ENCODE measurements at regions not wholly inside any gene's neighbourhood (a gene's known extent, or its start where the extent isn't known, plus 50 kb on each side); places are given as distances from the start of the nearest gene placed in this dataset.
"Not testable (repeated sequence)": the region's sequence is repeated elsewhere in the genome, so short reads cannot be mapped to it uniquely, and the experiment has no call there.

GRCh38 chr5:116773926-116774325 is 199.3 kb upstream of the SEMA6A start:
- no peak for DNase-seq (ENCODE audit: low spot score)

DNA sequence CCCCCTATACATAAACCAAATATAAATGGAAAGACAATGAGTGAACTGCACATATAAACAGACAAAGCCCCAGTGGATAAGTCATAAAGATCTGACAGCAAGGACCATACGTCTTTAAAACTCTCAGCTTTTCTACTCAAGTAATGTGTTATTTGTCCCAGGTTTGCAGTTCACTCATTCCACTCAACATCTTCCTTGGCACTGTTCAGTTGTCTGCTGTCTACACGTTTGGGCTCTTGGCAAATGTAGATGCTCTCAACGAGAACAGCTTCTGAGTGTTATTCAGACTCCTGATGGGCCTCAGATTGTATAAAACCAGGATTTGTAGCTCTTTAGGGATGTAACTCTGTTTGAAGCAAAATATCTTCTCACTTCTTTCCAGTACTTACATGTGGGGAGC is 198.2 kb upstream of the SEMA6A start:
- DNase-seq (ENCODE audit: low spot score): no peak

DNA sequence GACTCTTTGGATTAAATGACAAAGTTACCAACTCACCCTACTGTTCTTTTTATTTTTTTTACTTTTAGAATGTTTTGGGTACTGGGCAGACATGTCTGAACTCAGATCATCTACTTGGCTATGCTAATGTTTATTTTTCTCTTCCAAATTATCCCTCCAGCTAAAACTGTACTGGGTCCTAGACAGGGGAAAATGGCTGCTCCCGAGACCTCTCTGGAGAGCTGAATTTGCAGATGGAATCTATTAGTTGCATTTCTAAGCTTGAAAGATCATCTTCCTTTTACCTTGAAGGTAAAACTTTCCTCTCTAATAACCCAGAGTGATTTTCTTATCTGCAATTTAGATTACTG is 197.5 kb upstream of the SEMA6A start:
- no peak for DNase-seq (ENCODE audit: low spot score)

DNA sequence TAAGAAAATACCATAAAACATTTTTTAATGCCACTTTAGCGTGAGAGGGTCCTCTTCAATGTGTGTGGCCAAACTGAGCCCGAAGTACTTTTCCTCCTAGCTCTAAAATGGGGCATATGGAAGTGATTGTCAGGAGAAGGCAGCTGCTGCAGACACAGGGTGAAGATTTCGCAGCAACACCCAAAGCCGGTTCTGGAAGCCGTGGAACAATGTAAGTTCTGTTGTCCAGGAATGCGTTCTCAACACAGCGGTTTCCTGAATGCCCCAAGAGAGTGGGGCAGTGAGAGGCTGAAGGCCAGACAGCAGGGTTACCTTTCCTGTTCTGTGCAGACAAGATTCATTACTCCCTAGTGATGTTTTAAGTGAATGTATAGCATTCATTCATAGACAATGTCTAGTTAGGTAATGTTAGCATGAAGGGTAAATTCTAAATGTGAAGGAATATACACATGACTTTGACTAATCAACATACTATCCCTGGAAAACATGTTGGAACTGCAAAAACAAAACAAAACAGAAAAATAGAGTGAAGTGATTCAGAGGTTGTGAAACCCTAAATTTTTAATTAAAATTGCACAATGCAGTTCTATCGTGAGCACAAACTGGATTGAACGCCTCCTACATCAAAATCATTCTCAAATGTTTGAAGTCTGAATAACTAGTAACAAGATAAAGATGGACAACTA is 197.0 kb upstream of the SEMA6A start:
- DNase-seq (ENCODE audit: low spot score): no peak

DNA sequence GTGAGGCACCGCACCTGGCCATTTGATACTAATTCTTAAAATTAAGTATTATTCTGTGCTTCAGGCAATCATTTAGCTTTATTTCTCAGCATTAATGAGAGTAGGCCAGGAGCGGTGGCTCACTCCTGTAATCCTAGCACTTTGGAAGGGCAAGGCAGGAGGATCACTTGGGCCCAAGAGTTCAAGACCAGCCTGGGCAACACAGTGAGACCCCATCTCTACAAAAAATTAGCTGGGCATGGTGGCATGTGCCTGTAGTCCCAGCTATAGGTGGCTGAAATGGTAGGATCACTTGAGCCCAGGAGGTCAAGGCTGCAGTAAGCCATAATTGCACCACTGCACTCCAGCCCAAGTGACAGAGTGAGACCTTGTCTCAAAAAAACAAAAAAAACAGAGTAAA is 195.3 kb upstream of the SEMA6A start:
- not testable (repeated sequence) for DNase-seq (ENCODE audit: low spot score)

DNA sequence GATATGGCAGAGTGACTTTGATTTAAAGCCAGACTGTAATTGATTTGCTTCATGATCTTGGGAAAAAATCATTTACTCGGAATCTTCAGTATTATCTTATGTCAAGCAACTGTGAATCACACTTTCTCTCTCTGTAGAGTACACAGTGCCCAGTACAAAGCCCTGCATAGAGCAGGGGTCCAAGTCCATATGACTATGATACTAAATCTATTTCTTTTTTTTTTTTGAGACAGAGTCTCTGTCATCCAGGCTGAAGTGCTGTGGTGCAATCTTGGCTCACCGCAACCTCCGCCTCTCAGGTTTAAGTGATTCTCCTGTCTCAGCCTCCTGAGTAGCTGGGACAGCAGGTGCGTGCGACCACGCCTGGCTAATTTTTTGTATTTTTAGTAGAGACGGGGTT is 194.8 kb upstream of the SEMA6A start:
- no peak for DNase-seq (ENCODE audit: low spot score)

DNA sequence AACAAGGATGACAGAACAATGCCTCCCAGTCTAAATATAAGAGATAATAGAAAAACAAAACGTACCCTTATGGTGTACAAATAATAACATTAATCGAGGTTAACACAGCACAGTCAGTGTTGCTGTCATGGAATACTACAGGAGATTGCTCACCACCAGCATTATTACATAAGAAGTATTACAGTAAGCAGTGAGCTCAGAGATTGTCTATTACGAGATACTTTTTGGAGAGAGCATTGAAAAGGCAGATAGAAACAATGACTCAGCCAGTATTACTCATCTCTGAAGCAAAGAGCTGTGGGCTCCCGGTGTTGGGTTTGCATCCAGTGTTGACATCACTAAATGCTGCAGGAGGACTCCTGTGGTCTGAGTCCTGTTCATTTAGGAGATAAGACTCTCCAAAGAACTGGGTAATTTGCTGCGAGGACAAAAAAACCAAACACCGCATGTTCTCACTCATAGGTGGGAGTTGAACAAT is 191.9 kb upstream of the SEMA6A start:
- no peak for DNase-seq (ENCODE audit: low spot score)

DNA sequence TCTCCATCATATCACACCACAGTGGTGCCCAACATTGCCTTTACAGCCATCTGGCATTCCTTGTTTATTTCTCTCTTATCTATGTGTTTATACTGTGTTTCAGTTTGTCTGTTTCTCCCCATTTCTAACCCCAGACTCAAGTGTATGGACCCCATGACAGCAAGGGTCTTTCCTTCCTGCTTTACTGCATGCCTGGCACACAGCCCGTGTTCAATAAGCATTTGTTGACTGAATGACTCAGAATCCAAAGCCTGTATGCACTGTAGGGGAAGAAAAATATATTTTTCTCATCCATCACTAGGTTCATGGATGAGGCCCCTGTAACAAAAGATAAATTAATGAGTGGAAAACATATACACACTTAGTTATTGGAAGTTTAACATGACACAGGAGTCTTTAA is 190.8 kb upstream of the SEMA6A start:
- DNase-seq (ENCODE audit: low spot score): no peak

GRCh38 chr5:116764941-116765340 is 190.3 kb upstream of the SEMA6A start:
- DNase-seq (ENCODE audit: low spot score): no peak

- DNase-seq (ENCODE audit: low spot score): no peak
Measured at GRCh38 chr5:116763987-116764866, 189.6 kb upstream of the SEMA6A start.

DNA sequence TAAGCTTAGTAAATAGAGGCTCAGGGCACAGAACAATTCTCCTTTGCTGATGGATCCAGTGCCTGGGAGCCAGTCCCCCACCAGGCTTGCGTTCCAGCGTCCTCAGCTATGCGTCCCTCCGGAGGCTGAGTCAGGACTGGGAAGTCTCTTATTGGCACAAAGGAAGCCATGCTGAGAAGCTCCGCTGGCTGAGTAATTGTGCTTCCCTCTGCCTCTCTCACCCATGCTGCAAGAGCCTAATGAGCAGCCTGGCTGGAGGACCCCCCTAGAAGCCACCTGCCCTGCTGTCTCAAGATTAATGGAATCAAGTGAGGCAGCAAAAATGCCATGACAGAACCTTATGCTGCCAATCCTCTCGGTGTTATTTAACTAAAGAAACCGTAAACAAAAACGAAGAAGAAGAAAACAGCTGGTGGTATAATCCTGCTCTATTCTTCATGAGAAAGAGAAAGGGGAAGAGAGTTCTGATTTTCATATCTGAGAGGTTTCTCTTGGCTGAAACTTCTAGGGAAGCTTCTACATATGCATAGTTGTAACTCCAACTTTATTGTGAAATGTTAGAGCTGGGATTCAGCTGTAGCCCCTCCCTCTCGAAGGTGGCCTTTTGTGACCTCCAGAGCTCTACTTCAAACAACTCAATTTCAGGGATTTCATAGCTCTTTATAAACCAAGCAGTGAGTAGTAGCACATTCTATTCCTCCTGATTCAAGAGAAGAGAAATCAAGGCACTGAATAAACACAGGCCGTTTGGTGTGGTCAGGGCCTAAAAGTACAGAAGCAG is 185.4 kb upstream of the SEMA6A start:
- DNase-seq (ENCODE audit: low spot score): no peak

DNA sequence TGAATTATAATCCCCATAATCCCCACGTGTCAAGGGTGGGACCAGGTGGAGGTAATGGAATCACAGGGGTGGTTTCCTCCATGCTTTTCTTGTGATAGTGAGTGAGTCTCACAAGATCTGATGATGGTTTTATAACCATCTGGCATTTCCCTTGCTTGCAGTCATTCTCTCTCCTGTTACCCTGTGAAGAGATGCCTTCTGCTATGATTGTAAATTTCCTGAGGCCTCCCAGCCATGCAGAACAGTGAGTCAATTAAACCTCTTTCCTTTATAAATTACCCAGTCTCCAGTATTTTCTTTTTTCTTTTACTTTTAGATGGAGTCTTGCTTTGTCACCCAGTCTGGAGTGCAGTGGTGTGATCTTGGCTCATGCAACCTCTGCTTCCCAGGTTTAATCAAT is 182.7 kb upstream of the SEMA6A start:
- DNase-seq (ENCODE audit: low spot score): no peak

- no peak for DNase-seq (ENCODE audit: low spot score)
Measured at GRCh38 chr5:116756531-116756930, 181.9 kb upstream of the SEMA6A start.

DNA sequence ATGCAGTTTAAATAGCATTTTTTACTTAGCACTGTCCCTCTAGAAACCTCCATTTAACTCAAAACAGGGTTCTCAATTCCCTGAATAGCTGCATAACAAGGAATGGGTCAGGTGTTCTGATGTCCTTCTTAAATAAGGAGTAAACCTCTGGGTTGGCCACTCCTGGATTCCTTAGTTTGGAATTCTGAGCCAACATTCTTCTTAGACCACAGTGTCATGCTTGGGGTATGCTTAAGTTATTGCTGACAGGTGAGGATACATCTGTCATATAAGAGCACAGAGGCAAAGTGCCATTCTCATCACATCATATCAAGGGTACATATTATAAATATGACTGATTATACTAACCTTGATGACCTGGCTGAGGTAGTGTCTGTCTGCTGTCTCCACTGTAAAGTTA is 179.9 kb upstream of the SEMA6A start:
- DNase-seq (ENCODE audit: low spot score): no peak

DNA sequence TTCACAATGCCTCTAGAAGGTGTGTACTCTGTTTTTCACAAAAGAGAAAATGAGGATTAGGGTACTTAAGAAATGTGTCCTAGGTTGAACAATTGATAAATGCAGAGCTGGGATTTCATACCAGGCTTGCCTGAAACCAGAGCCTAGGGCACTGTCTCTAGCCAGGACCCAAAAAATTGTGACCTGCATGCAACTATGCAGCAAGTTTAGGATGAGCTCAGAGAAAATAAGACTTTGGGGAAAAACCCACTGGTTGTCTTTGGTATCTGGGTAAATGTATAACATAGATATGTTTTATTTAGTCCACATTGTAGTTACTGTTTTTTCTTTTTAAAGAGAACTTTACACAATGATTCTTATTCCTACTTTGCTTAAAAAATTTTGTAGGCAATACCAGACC is 177.1 kb upstream of the SEMA6A start:
- DNase-seq (ENCODE audit: low spot score): no peak

GRCh38 chr5:116750631-116751580 is 176.3 kb upstream of the SEMA6A start:
- DNase-seq (ENCODE audit: low spot score): no peak

DNA sequence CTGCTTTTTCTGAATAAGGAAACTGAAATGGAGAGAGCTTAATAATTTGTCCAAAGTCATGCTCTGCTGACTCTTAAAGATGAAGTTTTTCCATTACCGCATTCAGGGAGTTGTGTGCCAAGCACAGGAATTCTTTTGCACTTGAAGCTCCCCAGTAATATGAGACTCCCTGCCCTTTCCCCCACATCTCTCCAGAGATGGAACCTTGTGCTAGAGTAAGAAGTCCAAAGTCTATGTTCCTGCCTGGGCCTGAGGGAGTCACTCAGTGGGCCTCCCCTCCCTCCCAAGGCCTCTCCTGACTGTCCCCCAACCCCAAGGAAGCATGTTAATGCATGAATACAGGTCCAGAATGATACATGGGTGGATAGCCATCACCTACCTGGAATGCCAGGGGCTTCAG is 173.3 kb upstream of the SEMA6A start:
- no peak for DNase-seq (ENCODE audit: low spot score)

- no peak for DNase-seq (ENCODE audit: low spot score)
Measured at GRCh38 chr5:116746668-116747067, 172.0 kb upstream of the SEMA6A start.

GRCh38 chr5:116740771-116741170 is 166.1 kb upstream of the SEMA6A start:
- no peak for DNase-seq (ENCODE audit: low spot score)

DNA sequence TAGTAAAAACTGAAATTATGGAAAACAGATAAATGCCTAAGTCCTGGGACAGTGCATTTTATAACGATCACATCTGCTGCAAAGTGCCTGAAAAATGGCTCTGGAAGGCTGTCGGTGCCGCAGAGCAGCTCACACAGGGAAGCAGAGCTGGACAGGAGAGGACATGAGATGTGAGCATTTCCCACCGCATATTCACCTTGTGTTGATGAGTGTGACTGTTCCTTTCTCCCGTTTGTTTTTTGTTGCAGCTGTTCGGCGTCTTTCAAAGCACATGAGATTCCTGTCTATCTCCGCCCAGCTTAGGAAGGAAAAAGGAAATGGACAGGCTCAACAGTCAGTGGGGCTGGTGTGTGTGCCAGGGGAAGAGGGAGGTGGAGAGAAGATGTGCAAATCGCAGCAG is 164.9 kb upstream of the SEMA6A start:
- DNase-seq (ENCODE audit: low spot score): no peak

DNA sequence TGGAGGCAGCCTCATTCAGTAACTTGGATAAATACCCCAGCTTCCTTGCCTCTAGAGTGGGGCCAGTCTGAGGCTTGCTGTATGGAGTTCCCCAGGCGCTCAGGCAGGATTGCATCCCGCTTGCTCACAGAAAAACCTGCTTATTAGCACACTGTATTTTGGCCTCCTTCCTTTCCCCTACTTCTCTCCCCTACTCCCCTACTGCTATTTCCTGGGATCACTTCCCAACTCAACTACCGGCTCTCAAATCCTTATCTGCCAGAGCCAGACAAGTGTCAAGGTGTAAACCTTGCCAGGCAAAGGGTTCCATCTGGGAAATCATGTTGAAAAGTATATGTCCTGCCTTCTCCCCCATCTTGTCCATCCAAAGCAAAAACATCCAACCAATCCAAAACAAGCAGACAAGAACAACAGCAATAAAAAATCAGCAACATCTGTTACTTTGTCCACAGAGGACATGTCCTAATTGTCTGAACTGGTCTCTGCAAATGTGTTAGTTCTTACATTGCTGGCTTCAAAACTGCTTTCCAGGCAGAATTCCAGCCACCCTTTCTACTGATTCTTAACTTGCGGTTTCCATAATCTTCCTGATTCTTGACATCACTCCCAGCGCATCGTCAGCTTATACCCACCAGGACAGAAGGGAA is 164.1 kb upstream of the SEMA6A start:
- DNase-seq (ENCODE audit: low spot score): no peak

Measured in hematopoietic multipotent progenitor cell treated with erythropoietin and hydrocortisone succinate and interleukin-3 and kit ligand, for 17 days (in vitro differentiated cells).